Duodenal mucosa (tissue), 2 donors: ENCODE measurements at regions not wholly inside any gene's neighbourhood (a gene's known extent, or its start where the extent isn't known, plus 50 kb on each side); places are given as distances from the start of the nearest gene placed in this dataset.
"Not testable (repeated sequence)": the region's sequence is repeated elsewhere in the genome, so short reads cannot be mapped to it uniquely, and the experiment has no call there.

Source experiments
- H3K27ac ChIP-seq: one replicate; pipeline ENCODE4 v1.7.0; 2013; ENCODE audit warnings: low read depth, low read length
- H3K27me3 ChIP-seq, 2 donors: one replicate each; pipeline ENCODE4 v1.7.0; 2013; ENCODE audit warnings: low read length in 2 of 2, control low read depth in 1 of 2; ENCODE audit not compliant: insufficient read depth in 2 of 2, control insufficient read depth in 1 of 2
- H3K36me3 ChIP-seq, 2 donors: one replicate each; pipeline ENCODE4 v1.7.0; 2013; ENCODE audit warnings: low read length in 2 of 2, control low read depth in 1 of 2; ENCODE audit not compliant: insufficient read depth in 2 of 2, control insufficient read depth in 1 of 2
- H3K4me1 ChIP-seq, 2 donors: one replicate each; pipeline ENCODE4 v1.7.0; 2013; ENCODE audit warnings: low read length in 2 of 2, control low read depth in 1 of 2; ENCODE audit not compliant: insufficient read depth in 2 of 2, control insufficient read depth in 1 of 2
- H3K4me3 ChIP-seq, 2 donors: one replicate each; pipeline ENCODE4 v1.7.0; 2013; ENCODE audit warnings: low read length in 2 of 2, low read depth in 1 of 2
- H3K9ac ChIP-seq, 2 donors: one replicate each; pipeline ENCODE4 v1.7.0; 2013; ENCODE audit warnings: low read length in 2 of 2, low read depth in 1 of 2
- H3K9me3 ChIP-seq, 2 donors: one replicate each; pipeline ENCODE4 v1.7.0; 2013; ENCODE audit warnings: low read length in 2 of 2, control low read depth in 1 of 2; ENCODE audit not compliant: control insufficient read depth in 1 of 2

DNA sequence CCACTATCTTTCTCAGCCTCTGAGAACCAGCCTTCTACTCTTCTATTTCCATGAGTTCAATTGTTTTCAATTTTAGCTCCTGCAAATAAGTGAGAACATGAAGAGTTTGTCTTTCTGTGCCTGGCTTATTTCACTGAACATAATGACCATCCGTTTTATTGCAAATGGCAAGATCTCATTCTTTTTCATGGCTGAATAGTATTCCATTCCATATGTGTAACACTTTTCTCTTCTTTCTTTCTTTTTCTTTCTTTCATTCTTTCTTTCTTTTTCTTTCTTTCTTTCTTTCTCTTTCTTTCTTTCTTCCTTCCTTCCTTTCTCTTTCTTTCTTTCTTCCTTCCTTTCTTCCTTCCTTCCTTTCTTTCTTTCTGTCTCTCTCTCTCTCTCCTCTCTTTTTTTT lies 228.7 kb downstream of the SHOX start:
- Histone ChIP-seq H3K4me1 (no peaks in the 10 kb centered on the region), H3K4me3 (no peak overlapping the region), H3K27ac (no peak overlapping the region), H3K9me3 (peaks cover 0 to 4% of the 10 kb centered on the region in 2 donors), H3K36me3 (no peaks in the 10 kb centered on the region), H3K9ac (no peak overlapping the region), H3K27me3 (no peaks in the 10 kb centered on the region)

DNA sequence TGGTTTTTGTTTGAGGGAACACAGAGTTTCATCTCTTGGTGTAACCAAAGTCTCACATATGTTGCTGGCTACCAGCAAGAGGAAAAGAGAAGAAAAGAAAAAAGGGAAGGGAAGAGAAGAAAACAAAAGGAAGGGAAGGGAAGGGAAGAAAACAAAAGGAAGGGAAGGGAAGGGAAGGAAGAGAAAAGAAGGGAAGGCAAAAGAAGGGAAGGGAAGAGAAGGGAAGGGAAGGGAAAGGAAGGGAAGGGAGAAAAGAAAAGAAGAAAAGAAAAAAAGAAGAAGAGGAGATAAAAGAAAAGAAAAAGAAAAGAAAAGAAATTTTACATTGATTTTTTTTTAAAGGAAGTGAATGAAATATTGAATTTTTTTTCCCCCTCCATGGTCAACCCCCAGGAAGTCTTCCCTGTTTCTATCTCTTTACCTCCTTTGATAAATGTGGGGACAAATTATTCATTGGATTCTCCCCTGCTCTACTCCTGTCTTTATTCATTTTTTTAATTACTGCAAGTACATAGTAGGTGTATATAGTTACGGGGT lies 228.0 kb downstream of the SHOX start:
- H3K9me3 ChIP-seq, result peaks cover 0 to 4% of the 10 kb centered on the region in 2 donors
- H3K27me3 ChIP-seq, result no peaks in the 10 kb centered on the region
- no peaks in the 10 kb centered on the region for H3K4me1 ChIP-seq
- H3K36me3 ChIP-seq, result no peaks in the 10 kb centered on the region
- H3K27ac ChIP-seq, result no peak overlapping the region
- no peak overlapping the region for H3K4me3 ChIP-seq
- no peak overlapping the region for H3K9ac ChIP-seq

DNA sequence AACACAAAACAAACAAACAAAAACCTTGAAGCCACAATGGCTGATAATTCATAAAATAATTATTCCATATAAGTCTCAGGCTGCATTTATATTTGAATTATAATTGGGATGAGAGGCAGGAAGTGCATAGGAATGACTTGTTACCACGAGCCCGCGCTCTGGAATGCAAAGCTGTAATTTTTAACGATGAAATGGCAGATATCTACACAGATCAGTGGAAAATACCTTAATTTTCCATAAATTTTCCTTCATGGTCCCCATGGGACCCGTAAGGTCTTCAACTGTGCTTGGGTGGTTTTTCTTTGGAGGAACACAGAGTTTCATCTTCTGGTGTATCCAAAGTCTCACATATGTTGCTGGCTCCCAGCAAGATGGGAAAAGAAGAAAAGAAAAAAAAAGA lies 226.8 kb downstream of the SHOX start:
- Histone ChIP-seq H3K4me1 (no peaks in the 10 kb centered on the region), H3K36me3 (no peaks in the 10 kb centered on the region), H3K27ac (no peak overlapping the region), H3K4me3 (no peak overlapping the region), H3K9ac (no peak overlapping the region), H3K9me3 (peaks cover 0 to 4% of the 10 kb centered on the region in 2 donors), H3K27me3 (no peaks in the 10 kb centered on the region)

DNA sequence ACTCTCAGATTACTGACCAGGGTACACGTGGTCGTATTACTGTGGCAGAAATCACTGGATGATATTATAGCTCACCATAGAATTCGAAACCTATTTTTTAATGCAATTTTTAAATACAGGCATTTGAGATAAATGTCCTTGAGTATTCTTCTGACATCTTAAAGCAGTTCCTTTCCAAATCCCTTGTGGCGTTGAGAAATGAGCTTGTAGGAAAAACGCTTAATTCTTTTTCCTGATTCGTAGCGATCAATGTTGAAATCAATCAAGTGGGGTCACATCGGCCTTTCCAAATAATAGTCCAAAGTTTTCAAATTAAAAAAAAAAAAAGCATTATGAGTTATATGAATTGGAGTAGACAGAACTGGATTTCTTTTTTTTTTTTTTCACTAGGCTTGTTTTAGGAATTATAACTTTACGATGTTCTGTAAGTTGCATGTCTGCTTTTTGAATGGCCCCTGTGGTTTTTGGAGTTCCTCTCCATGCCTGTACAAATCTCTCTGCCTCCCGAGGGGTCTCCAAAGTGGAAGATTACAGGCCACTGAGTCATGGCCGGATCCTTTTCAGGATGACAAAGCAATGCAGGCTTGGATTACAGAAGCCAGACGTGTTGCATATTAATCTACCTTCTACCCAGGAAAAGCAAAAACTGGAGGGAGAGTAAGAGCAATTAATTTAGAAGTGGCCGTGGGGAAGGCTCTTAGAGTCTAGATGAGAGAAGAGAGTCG lies 226.1 kb downstream of the SHOX start:
- Histone ChIP-seq H3K27me3 (no peaks in the 10 kb centered on the region), H3K4me1 (no peaks in the 10 kb centered on the region), H3K4me3 (no peak overlapping the region), H3K9me3 (peaks cover 0 to 4% of the 10 kb centered on the region in 2 donors), H3K9ac (no peak overlapping the region), H3K27ac (no peak overlapping the region), H3K36me3 (no peaks in the 10 kb centered on the region)

DNA sequence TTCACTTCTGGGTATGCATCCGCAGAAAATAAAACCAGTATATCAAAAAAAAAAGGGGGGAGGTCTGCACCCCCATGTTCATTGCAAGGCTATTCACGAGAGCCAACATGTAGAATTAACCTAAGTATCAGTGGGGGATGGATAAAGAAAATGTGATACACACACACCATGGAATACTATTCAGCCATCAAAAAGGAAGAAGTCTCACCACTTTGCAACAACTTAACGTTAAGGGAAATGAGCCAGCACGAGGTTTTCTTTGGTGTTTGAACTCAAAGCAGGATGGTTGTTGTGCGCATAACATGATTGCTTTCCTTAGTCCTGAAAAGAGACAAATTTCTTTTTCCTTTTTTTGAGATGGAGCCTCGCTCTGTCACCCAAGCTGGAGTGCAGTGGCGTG lies 222.7 kb downstream of the SHOX start:
- H3K9ac ChIP-seq, result no peak overlapping the region
- no peak overlapping the region for H3K27ac ChIP-seq
- H3K27me3 ChIP-seq, result no peaks in the 10 kb centered on the region
- H3K4me3 ChIP-seq, result no peak overlapping the region
- no peaks in the 10 kb centered on the region for H3K4me1 ChIP-seq
- H3K9me3 ChIP-seq, result peaks cover 0 to 4% of the 10 kb centered on the region in 2 donors
- no peaks in the 10 kb centered on the region for H3K36me3 ChIP-seq

DNA sequence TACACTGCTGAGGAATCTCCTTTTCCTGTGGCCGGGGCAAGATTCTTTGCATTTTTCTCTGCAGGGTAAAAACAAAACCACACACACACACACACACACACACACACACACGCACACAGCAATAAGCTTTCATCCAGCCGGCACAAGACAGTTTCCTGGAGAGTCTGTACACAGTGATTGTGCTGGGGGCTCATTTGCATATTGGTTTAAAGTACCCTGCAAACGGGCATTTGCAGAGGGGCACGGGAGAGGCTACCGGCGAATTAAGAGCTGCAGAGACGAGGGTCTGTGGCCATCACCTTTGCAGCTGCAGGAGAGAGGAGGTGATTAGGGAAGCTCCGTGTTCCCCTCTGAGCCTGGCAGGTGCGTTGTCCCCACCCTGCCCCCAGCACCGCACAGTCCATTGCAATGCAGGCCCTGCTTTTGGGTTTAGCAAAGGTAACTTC lies 219.9 kb downstream of the SHOX start:
- peaks cover 0 to 4% of the 10 kb centered on the region in 2 donors for H3K9me3 ChIP-seq

DNA sequence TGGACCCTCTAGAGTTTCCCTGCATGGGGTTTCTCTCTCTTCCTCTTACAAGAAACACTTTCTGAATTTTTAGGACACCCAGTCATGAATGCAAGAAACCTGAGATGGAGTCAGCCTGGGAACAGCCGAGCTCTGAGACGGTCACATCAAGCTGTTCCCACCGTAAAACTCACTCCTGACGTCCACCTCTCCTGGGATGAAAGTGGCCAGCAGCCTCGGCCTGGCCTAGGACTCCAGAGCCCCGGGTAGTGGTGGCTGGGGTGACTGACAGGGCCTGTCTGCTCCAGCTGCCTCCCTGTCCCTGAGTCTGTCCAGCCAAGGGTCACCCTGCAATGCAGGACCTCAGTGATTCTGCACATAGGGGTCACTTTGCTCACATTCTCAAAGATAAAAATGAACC lies 217.8 kb downstream of the SHOX start:
- Histone ChIP-seq H3K4me3 (no peak overlapping the region), H3K36me3 (no peaks in the 10 kb centered on the region), H3K27me3 (no peaks in the 10 kb centered on the region), H3K27ac (no peak overlapping the region), H3K9me3 (no peaks in the 10 kb centered on the region), H3K4me1 (no peaks in the 10 kb centered on the region), H3K9ac (no peak overlapping the region)

More for the DNA sequence above, 219.9 kb downstream of the SHOX start:
- no peaks in the 10 kb centered on the region for H3K36me3 ChIP-seq
- H3K4me1 ChIP-seq, result no peaks in the 10 kb centered on the region
- no peak overlapping the region for H3K9ac ChIP-seq
- no peaks in the 10 kb centered on the region for H3K27me3 ChIP-seq
- no peak overlapping the region for H3K27ac ChIP-seq
- H3K4me3 ChIP-seq, result no peak overlapping the region

DNA sequence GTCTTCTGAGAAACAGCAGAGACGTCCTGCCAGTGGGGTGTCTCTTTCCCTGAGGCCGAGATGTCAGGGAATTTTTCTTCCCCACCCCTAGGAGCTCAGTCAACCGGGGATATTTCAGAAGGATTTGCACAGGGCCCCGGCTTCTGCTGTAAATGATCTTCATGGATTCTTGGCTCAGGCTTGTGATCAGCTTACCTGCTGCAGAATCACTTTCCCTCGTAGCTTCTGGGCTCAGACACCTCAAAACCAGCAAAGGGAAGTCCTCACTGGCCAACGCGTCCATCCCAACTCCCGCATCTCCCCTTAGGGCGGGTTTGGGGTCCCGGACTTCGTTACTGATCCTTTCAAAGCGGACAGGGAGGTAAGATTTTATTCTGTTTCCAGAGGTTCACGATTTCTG lies 212.7 kb downstream of the SHOX start:
- H3K27ac ChIP-seq, result no peak overlapping the region
- H3K9me3 ChIP-seq, result no peaks in the 10 kb centered on the region
- no peak overlapping the region for H3K9ac ChIP-seq
- no peaks in the 10 kb centered on the region for H3K36me3 ChIP-seq
- no peaks in the 10 kb centered on the region for H3K4me1 ChIP-seq
- no peaks in the 10 kb centered on the region for H3K27me3 ChIP-seq
- no peak overlapping the region for H3K4me3 ChIP-seq

DNA sequence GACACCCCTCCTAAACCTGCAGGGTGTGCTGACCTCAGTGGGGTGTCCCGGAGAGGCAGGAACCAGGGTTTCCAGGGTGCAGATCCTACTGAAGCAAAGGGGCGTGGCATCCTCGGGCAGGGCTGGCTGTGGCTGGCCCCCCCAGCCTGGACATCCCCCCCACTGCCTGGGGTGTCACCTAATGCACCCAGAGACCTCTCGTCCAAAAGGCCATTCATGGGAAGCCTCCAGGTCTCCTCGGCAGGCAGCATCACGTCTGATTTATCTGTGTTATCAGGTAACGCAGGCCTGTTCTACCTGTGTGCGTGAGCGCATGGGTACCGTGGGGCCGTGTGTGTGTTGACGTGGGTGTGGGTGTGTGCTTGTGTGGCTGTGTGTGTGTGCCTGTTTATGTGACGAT lies 210.0 kb downstream of the SHOX start:
- no peaks in the 10 kb centered on the region for H3K36me3 ChIP-seq
- H3K27me3 ChIP-seq, result no peaks in the 10 kb centered on the region
- H3K4me3 ChIP-seq, result no peak overlapping the region
- H3K4me1 ChIP-seq, result no peaks in the 10 kb centered on the region
- H3K27ac ChIP-seq, result no peak overlapping the region
- peaks cover 10 to 16% of the 10 kb centered on the region in 2 donors for H3K9me3 ChIP-seq
- no peak overlapping the region for H3K9ac ChIP-seq

DNA sequence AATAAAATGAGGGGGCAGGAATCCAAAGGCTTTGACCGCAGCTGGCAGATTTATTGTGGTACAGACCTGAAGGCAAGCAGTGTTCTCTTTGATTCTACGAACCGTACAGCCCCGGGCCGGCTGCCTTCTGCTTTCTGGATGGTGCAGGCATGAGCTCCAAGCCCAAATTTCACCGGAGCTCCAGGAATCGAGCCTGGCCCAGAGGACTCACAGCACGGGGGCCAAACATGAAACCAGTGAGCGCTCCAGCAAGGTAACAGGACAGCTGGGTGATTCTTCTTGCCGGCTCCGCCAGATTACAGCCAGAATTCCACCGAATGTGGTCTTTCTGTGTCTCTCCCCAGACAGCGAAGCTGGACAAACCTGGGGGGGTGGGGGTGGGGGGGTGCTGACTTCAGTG lies 208.1 kb downstream of the SHOX start:
- H3K9ac ChIP-seq, H3K27ac ChIP-seq, H3K4me1 ChIP-seq, H3K36me3 ChIP-seq, H3K4me3 ChIP-seq, H3K27me3 ChIP-seq: not testable (repeated sequence)
- H3K9me3 ChIP-seq, result peaks cover 10 to 16% of the 10 kb centered on the region in 2 donors
